GM19351 (cell line): ENCODE measurements at regions not wholly inside any gene's neighbourhood (a gene's known extent, or its start where the extent isn't known, plus 50 kb on each side); places are given as distances from the start of the nearest gene placed in this dataset.

Experiments
- ATAC-seq: cut with Tn5 transposase; IDR thresholded peaks from one replicate; pipeline ENCODE4 v1.9.1; 2021; ENCODE audit warnings: mild to moderate bottlenecking, moderate library complexity; ENCODE audit not compliant: unreplicated experiment

GRCh38 chr3:102078401-102078800 lies 229.1 kb downstream of the NFKBIZ start:
- no peak for ATAC-seq

- ATAC-seq: peak; percentile 67
These were observed 229.8 kb downstream of the NFKBIZ start for GRCh38 chr3:102078854-102079808.

- ATAC-seq: no peak
These were observed 230.5 kb downstream of the NFKBIZ start for GRCh38 chr3:102079809-102080197.

GRCh38 chr3:102081572-102082289 lies 232.4 kb downstream of the NFKBIZ start:
- ATAC-seq: no peak

- no peak for ATAC-seq
These were observed 234.2 kb downstream of the NFKBIZ start for GRCh38 chr3:102083473-102083872.

GRCh38 chr3:102084006-102084405 lies 234.7 kb downstream of the NFKBIZ start:
- no peak for ATAC-seq

- ATAC-seq: peak; percentile 51
These were observed 235.4 kb downstream of the NFKBIZ start for GRCh38 chr3:102084704-102085103.

GRCh38 chr3:102085431-102086176 lies 236.3 kb downstream of the NFKBIZ start:
- ATAC-seq: no peak

GRCh38 chr3:102087236-102087635 lies 237.9 kb downstream of the NFKBIZ start:
- ATAC-seq: no peak

- ATAC-seq: no peak
These were observed 239.9 kb downstream of the NFKBIZ start for GRCh38 chr3:102089239-102089638.

- ATAC-seq: no peak
These were observed 240.8 kb downstream of the NFKBIZ start for GRCh38 chr3:102089904-102090720.

- no peak for ATAC-seq
These were observed 241.4 kb downstream of the NFKBIZ start for GRCh38 chr3:102090721-102091045.

- ATAC-seq: no peak
These were observed 242.0 kb downstream of the NFKBIZ start for GRCh38 chr3:102091358-102091757.

GRCh38 chr3:102092617-102093466 lies 243.5 kb downstream of the NFKBIZ start:
- ATAC-seq: no peak

GRCh38 chr3:102094506-102094905 lies 245.2 kb downstream of the NFKBIZ start:
- no peak for ATAC-seq

GRCh38 chr3:102095383-102095782 lies 246.1 kb downstream of the NFKBIZ start:
- no peak for ATAC-seq

GRCh38 chr3:102096066-102096465 lies 246.8 kb downstream of the NFKBIZ start:
- no peak for ATAC-seq

GRCh38 chr3:102098130-102098885 lies 249.0 kb downstream of the NFKBIZ start:
- ATAC-seq: no peak

GRCh38 chr3:102099913-102100312 lies 250.6 kb downstream of the NFKBIZ start:
- ATAC-seq: no peak
